SKM-1 treated with dmso at 0.1 percent for 144 hours (cell line): ENCODE measurements at regions not wholly inside any gene's neighbourhood (a gene's known extent, or its start where the extent isn't known, plus 50 kb on each side); places are given as distances from the start of the nearest gene placed in this dataset.

Experiments
- DNase-seq: peaks from one replicate; lab custom pipeline; 2025; ENCODE audit not compliant: unreplicated experiment; lab: John Stamatoyannopoulos, UW

- DNase-seq: no peak
Measured at GRCh38 chr11:32531528-32531927, 52.1 kb upstream of the EIF3M start.

- DNase-seq: no peak
Measured at GRCh38 chr11:32529994-32530588, 53.5 kb upstream of the EIF3M start.

GRCh38 chr11:32527261-32528175, 56.1 kb upstream of the EIF3M start:
- DNase-seq: no peak

- DNase-seq: no peak
Measured at GRCh38 chr11:32526760-32527159, 56.9 kb upstream of the EIF3M start.

- DNase-seq: no peak
Measured at GRCh38 chr11:32511926-32512325, 71.7 kb upstream of the EIF3M start.

- DNase-seq: no peak
Measured at GRCh38 chr11:32510039-32510438, 73.6 kb upstream of the EIF3M start.

- no peak for DNase-seq
Measured at GRCh38 chr11:32508780-32509179, 73.4 kb upstream of the WT1 start.

GRCh38 chr11:32500001-32500400, 64.7 kb upstream of the WT1 start:
- DNase-seq: no peak

GRCh38 chr11:32497951-32498350, 62.6 kb upstream of the WT1 start:
- no peak for DNase-seq

GRCh38 chr11:32494629-32495028, 59.3 kb upstream of the WT1 start:
- DNase-seq: no peak

GRCh38 chr11:32489464-32489863, 54.1 kb upstream of the WT1 start:
- no peak for DNase-seq

GRCh38 chr11:32487270-32487669, 51.9 kb upstream of the WT1 start:
- peak; percentile 4 for DNase-seq

- DNase-seq: no peak
Measured at GRCh38 chr11:32485733-32486132, 50.4 kb upstream of the WT1 start.
